Liver (tissue), 8 donors: ENCODE measurements at regions not wholly inside any gene's neighbourhood (a gene's known extent, or its start where the extent isn't known, plus 50 kb on each side); places are given as distances from the start of the nearest gene placed in this dataset.

ENCODE experiments used
- DNase-seq: peaks from one replicate; pipeline ENCODE4 v3.0.0-alpha.2; 2017; ENCODE audit warnings: low spot score
- H3K27ac ChIP-seq, 2 donors: one replicate each; pipeline ENCODE4 v1.7.0; 2013; ENCODE audit warnings: inconsistent platforms in 2 of 2, low read length in 2 of 2, control low read depth in 1 of 2, low read depth in 1 of 2, mild to moderate bottlenecking in 1 of 2
- H3K27me3 ChIP-seq, 4 donors: one replicate each; pipeline versions ENCODE4 v1.6.1 to v1.7.0; 2013; ENCODE audit warnings: low read length in 3 of 4, inconsistent platforms in 1 of 4, mild to moderate bottlenecking in 1 of 4, moderate library complexity in 1 of 4; ENCODE audit not compliant: control insufficient read depth in 4 of 4, insufficient read depth in 4 of 4
- H3K36me3 ChIP-seq, 4 donors: one replicate each; pipeline versions ENCODE4 v1.6.1 to v1.7.0; 2013; ENCODE audit warnings: low read length in 3 of 4, mild to moderate bottlenecking in 3 of 4, low read depth in 1 of 4, moderate library complexity in 1 of 4; ENCODE audit not compliant: control insufficient read depth in 4 of 4, insufficient read depth in 3 of 4
- H3K4me1 ChIP-seq, 4 donors: one replicate each; pipeline versions ENCODE4 v1.6.1 to v1.7.0; 2013; ENCODE audit warnings: low read length in 3 of 4, mild to moderate bottlenecking in 3 of 4, moderate library complexity in 1 of 4; ENCODE audit not compliant: control insufficient read depth in 4 of 4, insufficient read depth in 4 of 4
- H3K4me3 ChIP-seq, 3 donors: one replicate each; pipeline versions ENCODE4 v1.6.1 to v1.7.0; 2013; ENCODE audit warnings: low read length in 3 of 3, control low read depth in 1 of 3, low read depth in 1 of 3, mild to moderate bottlenecking in 1 of 3
- H3K9ac ChIP-seq, 2 donors: one replicate each; pipeline ENCODE4 v1.7.0; 2013; ENCODE audit warnings: low read length in 2 of 2, mild to moderate bottlenecking in 2 of 2, moderate library complexity in 2 of 2, control low read depth in 1 of 2, low read depth in 1 of 2
- H3K9me3 ChIP-seq, 4 donors: one replicate each; pipeline versions ENCODE4 v1.6.1 to v1.7.0; 2013; ENCODE audit warnings: low read length in 3 of 4; ENCODE audit not compliant: control insufficient read depth in 4 of 4
- ATF3 ChIP-seq: IDR thresholded peaks from 2 replicates; pipeline ENCODE4 v1.6.1; 2016; ENCODE audit warnings: antibody characterized with exemption
- EGR1 ChIP-seq, 2 donors: IDR thresholded peaks; 2 replicates each; pipeline ENCODE4 v1.6.1; 2016 to 2018; ENCODE audit warnings: antibody characterized with exemption in 2 of 2, low read depth in 2 of 2
- FOXA2 ChIP-seq: IDR thresholded peaks from 2 replicates; pipeline ENCODE4 v1.6.1; 2016; ENCODE audit warnings: antibody characterized with exemption
- GABPA ChIP-seq, 2 donors: IDR thresholded peaks in 1 of 2; conservative IDR thresholded peaks in 1 of 2; 2 replicates each; pipeline ENCODE4 v1.6.1; 2016; ENCODE audit warnings: antibody characterized with exemption in 2 of 2, mild to moderate bottlenecking in 1 of 2, moderate library complexity in 1 of 2
- HNF4A ChIP-seq, 2 donors: conservative IDR thresholded peaks; 2 replicates each; pipeline ENCODE4 v1.6.1; 2016; ENCODE audit warnings: antibody characterized with exemption in 2 of 2, mild to moderate bottlenecking in 2 of 2
- JUND ChIP-seq, 2 donors: IDR thresholded peaks; 2 replicates each; pipeline ENCODE4 v1.6.1; 2016; ENCODE audit warnings: antibody characterized with exemption in 2 of 2
- MAX ChIP-seq: IDR thresholded peaks from 2 replicates; pipeline ENCODE4 v1.6.1; 2016; ENCODE audit warnings: antibody characterized with exemption
- NR2F2 ChIP-seq: IDR thresholded peaks from 2 replicates; pipeline ENCODE4 v1.6.1; 2016; ENCODE audit warnings: antibody characterized with exemption
- RAD21 ChIP-seq, 2 donors: IDR thresholded peaks; 2 replicates each; pipeline ENCODE4 v1.6.1; 2016; ENCODE audit warnings: antibody characterized with exemption in 2 of 2, mild to moderate bottlenecking in 2 of 2
- REST ChIP-seq: IDR thresholded peaks from 2 replicates; pipeline ENCODE4 v1.6.1; 2016; ENCODE audit warnings: antibody characterized with exemption, mild to moderate bottlenecking
- RXRA ChIP-seq, 2 donors: IDR thresholded peaks; 2 replicates each; pipeline ENCODE4 v1.6.1; 2017 to 2018; ENCODE audit warnings: antibody characterized with exemption in 2 of 2, mild to moderate bottlenecking in 1 of 2
- SP1 ChIP-seq: IDR thresholded peaks from 2 replicates; pipeline ENCODE4 v1.6.1; 2018; ENCODE audit warnings: antibody characterized with exemption, mild to moderate bottlenecking
- TAF1 ChIP-seq: conservative IDR thresholded peaks from 2 replicates; pipeline ENCODE4 v1.6.1; 2016; ENCODE audit warnings: antibody characterized with exemption, mild to moderate bottlenecking
- YY1 ChIP-seq: IDR thresholded peaks from 2 replicates; pipeline ENCODE4 v1.6.1; 2016; ENCODE audit warnings: antibody characterized with exemption, mild to moderate bottlenecking
- WGBS: extraction: QIAGEN DNeasy Blood & Tissue Kit; methylation state at CpG from one replicate; pipeline ENCODE4 v1.1.7; 2013; 5-methylcytosine and 5-hydroxymethylcytosine counted together
- TF ChIP-seq, protein P1 (sequence below): fragments of 150-350 bp; IDR thresholded peaks from 2 replicates; pipeline ENCODE4 v1.5.1; 2017; ENCODE audit warnings: improper control_type of control experiment, low read depth, low read length; ENCODE audit not compliant: missing input control
- TF ChIP-seq, protein P2 (sequence below): IDR thresholded peaks from 2 replicates; pipeline ENCODE4 v1.6.1; 2016; ENCODE audit warnings: antibody characterized with exemption
- donor health status: healthy.
- donor health status: healthy.
- donor health status: healthy.
- donor health status: healthy.
- donor health status: healthy.

DNA sequence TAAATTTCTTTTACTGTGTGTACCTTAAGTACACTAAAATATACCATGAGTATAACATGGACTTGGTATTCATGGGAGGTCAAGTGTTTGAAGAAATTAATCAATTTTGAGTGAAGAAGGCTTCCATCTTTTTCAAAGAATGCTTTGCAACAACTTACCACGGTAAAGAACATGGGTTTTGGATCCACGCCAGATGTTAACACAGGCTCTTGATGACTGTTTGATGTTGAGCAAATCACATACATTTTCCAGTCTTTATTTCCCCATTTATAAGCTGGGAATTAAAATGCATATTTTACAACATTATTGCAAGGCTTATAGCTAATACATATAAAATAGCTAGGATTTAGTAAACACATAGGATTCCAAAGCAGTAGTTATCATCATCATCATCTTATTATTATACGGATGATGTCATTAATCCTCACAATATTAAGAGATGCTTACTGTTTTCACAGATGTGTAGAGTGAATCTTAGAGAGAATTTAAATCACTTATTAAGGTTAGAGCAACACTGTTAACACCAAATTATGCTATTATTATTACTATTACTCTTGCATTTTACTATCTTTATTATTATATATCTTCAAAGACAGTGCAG, 362.0 kb downstream of the PRELID2 start:
- H3K27ac ChIP-seq, result no peak overlapping the region
- no peaks in the 10 kb centered on the region for H3K9me3 ChIP-seq
- no peaks in the 10 kb centered on the region for H3K4me1 ChIP-seq
- no peak overlapping the region for H3K9ac ChIP-seq
- 80% methylated on average over 3 of the region's 3 CpGs for WGBS
- H3K27me3 ChIP-seq, result no peaks in the 10 kb centered on the region
- no peak for DNase-seq
- H3K4me3 ChIP-seq, result no peak overlapping the region
- no peaks in the 10 kb centered on the region for H3K36me3 ChIP-seq
- TF ChIP-seq YY1, result no peak
- TF ChIP-seq, protein P1, sequence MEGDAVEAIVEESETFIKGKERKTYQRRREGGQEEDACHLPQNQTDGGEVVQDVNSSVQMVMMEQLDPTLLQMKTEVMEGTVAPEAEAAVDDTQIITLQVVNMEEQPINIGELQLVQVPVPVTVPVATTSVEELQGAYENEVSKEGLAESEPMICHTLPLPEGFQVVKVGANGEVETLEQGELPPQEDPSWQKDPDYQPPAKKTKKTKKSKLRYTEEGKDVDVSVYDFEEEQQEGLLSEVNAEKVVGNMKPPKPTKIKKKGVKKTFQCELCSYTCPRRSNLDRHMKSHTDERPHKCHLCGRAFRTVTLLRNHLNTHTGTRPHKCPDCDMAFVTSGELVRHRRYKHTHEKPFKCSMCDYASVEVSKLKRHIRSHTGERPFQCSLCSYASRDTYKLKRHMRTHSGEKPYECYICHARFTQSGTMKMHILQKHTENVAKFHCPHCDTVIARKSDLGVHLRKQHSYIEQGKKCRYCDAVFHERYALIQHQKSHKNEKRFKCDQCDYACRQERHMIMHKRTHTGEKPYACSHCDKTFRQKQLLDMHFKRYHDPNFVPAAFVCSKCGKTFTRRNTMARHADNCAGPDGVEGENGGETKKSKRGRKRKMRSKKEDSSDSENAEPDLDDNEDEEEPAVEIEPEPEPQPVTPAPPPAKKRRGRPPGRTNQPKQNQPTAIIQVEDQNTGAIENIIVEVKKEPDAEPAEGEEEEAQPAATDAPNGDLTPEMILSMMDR, result no peak
- no peak for TF ChIP-seq EGR1 (IDR thresholded peaks at IDR 0.05; ENCODE audit: low read depth in 2 of 2)
- TF ChIP-seq HNF4A (conservative IDR thresholded peaks at IDR 0.05), result no peak

DNA sequence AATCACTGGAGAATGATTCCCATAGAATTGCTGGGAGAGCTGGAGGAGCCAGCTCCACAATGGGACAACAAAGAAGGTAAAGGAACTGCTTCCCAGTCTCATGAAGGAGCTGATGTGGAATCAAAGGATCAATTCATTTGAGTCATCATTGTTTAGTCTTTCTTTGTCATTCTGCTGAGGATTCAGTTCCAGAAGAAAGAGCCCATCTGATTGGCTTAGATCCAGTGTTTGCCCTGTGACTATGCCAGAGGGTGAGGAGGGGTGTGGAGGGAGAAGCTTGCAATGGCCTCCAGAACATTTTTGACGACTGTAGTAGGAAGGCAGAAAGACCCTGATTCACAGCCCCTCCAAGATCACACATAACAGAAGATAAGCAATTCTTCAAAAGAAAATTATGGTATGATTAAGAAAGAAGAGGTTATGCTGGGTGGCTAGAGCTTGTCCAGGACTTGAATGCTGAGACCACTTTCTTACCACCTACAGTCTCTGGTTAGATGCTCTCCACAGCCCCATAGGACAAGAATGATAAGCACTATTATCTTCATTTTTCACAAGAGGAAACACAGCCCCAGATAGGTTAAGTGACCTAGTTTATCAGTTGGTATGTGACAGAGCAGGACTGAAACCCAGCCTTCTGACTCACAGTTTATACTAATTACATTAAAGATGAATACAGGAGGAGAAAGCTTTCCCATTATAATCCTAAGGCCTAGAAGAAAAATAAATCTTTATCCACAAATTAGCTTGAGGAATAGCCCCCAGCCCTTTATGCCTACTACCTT, 363.1 kb downstream of the PRELID2 start:
- Histone ChIP-seq H3K27ac (no peak overlapping the region), H3K9ac (no peak overlapping the region), H3K9me3 (no peaks in the 10 kb centered on the region), H3K36me3 (no peaks in the 10 kb centered on the region), H3K4me1 (no peaks in the 10 kb centered on the region), H3K4me3 (no peak overlapping the region), H3K27me3 (no peaks in the 10 kb centered on the region)
- 68% methylated on average over 1 of the region's 1 CpG for WGBS
- DNase-seq, result no peak
- TF ChIP-seq EGR1 (IDR thresholded peaks at IDR 0.05; ENCODE audit: low read depth in 2 of 2), result no peak
- no peak for TF ChIP-seq REST
- TF ChIP-seq RAD21 (IDR thresholded peaks at IDR 0.05), result no peak
- TF ChIP-seq YY1, result no peak
- no peak for TF ChIP-seq RXRA (IDR thresholded peaks at IDR 0.05)
- no peak for TF ChIP-seq MAX
- no peak for TF ChIP-seq FOXA2
- TF ChIP-seq SP1, result no peak
- TF ChIP-seq NR2F2, result no peak
- no peak for TF ChIP-seq ATF3
- no peak for TF ChIP-seq HNF4A (conservative IDR thresholded peaks at IDR 0.05)
- TF ChIP-seq, protein P2, sequence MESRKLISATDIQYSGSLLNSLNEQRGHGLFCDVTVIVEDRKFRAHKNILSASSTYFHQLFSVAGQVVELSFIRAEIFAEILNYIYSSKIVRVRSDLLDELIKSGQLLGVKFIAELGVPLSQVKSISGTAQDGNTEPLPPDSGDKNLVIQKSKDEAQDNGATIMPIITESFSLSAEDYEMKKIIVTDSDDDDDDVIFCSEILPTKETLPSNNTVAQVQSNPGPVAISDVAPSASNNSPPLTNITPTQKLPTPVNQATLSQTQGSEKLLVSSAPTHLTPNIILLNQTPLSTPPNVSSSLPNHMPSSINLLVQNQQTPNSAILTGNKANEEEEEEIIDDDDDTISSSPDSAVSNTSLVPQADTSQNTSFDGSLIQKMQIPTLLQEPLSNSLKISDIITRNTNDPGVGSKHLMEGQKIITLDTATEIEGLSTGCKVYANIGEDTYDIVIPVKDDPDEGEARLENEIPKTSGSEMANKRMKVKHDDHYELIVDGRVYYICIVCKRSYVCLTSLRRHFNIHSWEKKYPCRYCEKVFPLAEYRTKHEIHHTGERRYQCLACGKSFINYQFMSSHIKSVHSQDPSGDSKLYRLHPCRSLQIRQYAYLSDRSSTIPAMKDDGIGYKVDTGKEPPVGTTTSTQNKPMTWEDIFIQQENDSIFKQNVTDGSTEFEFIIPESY, result no peak
- TF ChIP-seq, protein P1, result no peak
- TF ChIP-seq GABPA (IDR thresholded peaks at IDR 0.05 in 1 of 2, conservative IDR thresholded peaks at IDR 0.05 in 1 of 2), result no peak
- no peak for TF ChIP-seq JUND (IDR thresholded peaks at IDR 0.05)
- no peak for TF ChIP-seq TAF1
